ENCODE measurements at regions not wholly inside any gene's neighbourhood (a gene's known extent, or its start where the extent isn't known, plus 50 kb on each side); places are given as distances from the start of the nearest gene placed in this dataset.

- no peak overlapping the region for H3K9ac ChIP-seq (ENCODE audit: low read length in 2 of 2)
- H3K27ac ChIP-seq (ENCODE audit: low read length) = no peak overlapping the region
- H3K4me1 ChIP-seq (ENCODE audit: control insufficient read depth, insufficient read depth, low read length) = no peaks in the 10 kb centered on the region
- H3K4me3 ChIP-seq (ENCODE audit: low read length in 2 of 2) = no peak overlapping the region
- H3K27me3 ChIP-seq (ENCODE audit: control insufficient read depth in 1 of 2, insufficient read depth in 2 of 2, low read length in 2 of 2) = no peaks in the 10 kb centered on the region
- H3K9me3 ChIP-seq (ENCODE audit: control insufficient read depth in 2 of 2, low read length in 2 of 2) = no peaks in the 10 kb centered on the region
- no peaks in the 10 kb centered on the region for H3K36me3 ChIP-seq (ENCODE audit: control insufficient read depth in 2 of 2, insufficient read depth in 2 of 2, low read length in 2 of 2)
Measured at GRCh38 chr2:8484502-8485283, 197.2 kb upstream of the ID2 start.

DNA sequence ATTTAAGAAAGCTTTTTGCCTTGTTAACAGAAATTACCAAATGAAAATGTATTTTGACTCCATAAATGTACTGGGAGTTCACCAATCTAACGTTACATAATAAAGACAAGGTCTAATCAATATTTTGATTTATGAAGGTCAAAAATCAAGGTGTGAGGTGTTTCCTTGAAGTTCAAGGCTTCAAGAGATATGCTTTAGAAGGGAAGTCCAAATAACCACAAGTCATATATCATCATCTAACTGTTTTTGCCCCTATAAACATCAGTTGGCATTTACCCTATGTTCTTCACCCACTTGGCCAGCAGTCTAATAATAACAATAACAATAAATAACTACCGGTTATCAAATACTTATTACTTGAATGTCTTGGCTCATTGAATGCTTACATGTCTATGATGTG is 196.1 kb upstream of the ID2 start:
- H3K4me1 ChIP-seq (ENCODE audit: control insufficient read depth, insufficient read depth, low read length) = no peaks in the 10 kb centered on the region
- H3K9ac ChIP-seq (ENCODE audit: low read length in 2 of 2) = no peak overlapping the region
- no peak overlapping the region for H3K27ac ChIP-seq (ENCODE audit: low read length)
- no peaks in the 10 kb centered on the region for H3K36me3 ChIP-seq (ENCODE audit: control insufficient read depth in 2 of 2, insufficient read depth in 2 of 2, low read length in 2 of 2)
- no peak overlapping the region for H3K4me3 ChIP-seq (ENCODE audit: low read length in 2 of 2)
- no peaks in the 10 kb centered on the region for H3K27me3 ChIP-seq (ENCODE audit: control insufficient read depth in 1 of 2, insufficient read depth in 2 of 2, low read length in 2 of 2)
- no peaks in the 10 kb centered on the region for H3K9me3 ChIP-seq (ENCODE audit: control insufficient read depth in 2 of 2, low read length in 2 of 2)

DNA sequence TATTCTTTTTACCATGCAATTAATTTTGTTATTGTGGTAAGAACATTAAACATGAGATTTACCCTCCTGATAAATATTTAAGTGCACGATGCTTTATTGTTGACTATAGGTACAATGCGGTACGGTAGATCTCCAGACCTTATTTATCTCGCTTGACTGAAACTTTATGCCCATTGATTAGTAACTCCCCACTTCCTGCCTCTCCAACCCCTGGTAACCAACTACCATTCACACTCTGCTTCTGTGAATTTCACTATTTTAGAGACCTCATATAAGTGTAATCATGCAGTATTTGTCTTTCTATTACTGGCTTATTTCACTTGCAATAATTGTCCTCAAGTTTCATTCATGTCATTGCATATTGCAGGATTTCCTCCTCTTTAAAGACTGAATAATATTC is 195.7 kb upstream of the ID2 start:
- no peak overlapping the region for H3K9ac ChIP-seq (ENCODE audit: low read length in 2 of 2)
- H3K4me1 ChIP-seq (ENCODE audit: control insufficient read depth, insufficient read depth, low read length) = no peaks in the 10 kb centered on the region
- H3K27me3 ChIP-seq (ENCODE audit: control insufficient read depth in 1 of 2, insufficient read depth in 2 of 2, low read length in 2 of 2) = no peaks in the 10 kb centered on the region
- H3K9me3 ChIP-seq (ENCODE audit: control insufficient read depth in 2 of 2, low read length in 2 of 2) = no peaks in the 10 kb centered on the region
- no peak overlapping the region for H3K4me3 ChIP-seq (ENCODE audit: low read length in 2 of 2)
- no peaks in the 10 kb centered on the region for H3K36me3 ChIP-seq (ENCODE audit: control insufficient read depth in 2 of 2, insufficient read depth in 2 of 2, low read length in 2 of 2)
- H3K27ac ChIP-seq (ENCODE audit: low read length) = no peak overlapping the region

DNA sequence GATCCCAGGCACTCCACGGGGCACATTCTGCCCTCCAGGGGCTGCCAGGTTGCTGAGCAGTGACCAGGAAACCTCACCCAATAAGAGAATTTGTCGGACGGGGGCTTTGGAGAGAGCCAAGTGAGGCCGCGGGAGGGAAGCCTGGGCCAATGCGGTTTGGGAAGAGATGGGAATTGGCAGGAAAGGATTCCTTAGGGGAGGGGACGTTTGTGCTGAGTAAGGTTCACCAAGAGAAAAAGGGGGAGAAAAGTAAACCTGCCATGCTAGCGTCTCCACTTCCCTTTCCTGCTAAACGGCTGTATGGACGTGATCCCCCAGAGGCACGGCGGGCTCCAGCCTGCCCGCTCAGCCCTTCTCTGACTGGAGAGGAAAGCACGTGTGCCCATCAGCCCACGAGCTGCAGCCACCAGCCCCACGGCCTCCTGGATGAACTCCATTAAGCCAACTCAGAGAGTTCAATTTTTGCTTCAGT is 194.4 kb upstream of the ID2 start:
- H3K36me3 ChIP-seq (ENCODE audit: control insufficient read depth in 2 of 2, insufficient read depth in 2 of 2, low read length in 2 of 2) = no peaks in the 10 kb centered on the region
- H3K27ac ChIP-seq (ENCODE audit: low read length) = no peak overlapping the region
- H3K27me3 ChIP-seq (ENCODE audit: control insufficient read depth in 1 of 2, insufficient read depth in 2 of 2, low read length in 2 of 2) = no peaks in the 10 kb centered on the region
- H3K4me3 ChIP-seq (ENCODE audit: low read length in 2 of 2) = no peak overlapping the region
- peaks cover 3% of the 10 kb centered on the region for H3K4me1 ChIP-seq (ENCODE audit: control insufficient read depth, insufficient read depth, low read length)
- no peak overlapping the region for H3K9ac ChIP-seq (ENCODE audit: low read length in 2 of 2)
- no peaks in the 10 kb centered on the region for H3K9me3 ChIP-seq (ENCODE audit: control insufficient read depth in 2 of 2, low read length in 2 of 2)

DNA sequence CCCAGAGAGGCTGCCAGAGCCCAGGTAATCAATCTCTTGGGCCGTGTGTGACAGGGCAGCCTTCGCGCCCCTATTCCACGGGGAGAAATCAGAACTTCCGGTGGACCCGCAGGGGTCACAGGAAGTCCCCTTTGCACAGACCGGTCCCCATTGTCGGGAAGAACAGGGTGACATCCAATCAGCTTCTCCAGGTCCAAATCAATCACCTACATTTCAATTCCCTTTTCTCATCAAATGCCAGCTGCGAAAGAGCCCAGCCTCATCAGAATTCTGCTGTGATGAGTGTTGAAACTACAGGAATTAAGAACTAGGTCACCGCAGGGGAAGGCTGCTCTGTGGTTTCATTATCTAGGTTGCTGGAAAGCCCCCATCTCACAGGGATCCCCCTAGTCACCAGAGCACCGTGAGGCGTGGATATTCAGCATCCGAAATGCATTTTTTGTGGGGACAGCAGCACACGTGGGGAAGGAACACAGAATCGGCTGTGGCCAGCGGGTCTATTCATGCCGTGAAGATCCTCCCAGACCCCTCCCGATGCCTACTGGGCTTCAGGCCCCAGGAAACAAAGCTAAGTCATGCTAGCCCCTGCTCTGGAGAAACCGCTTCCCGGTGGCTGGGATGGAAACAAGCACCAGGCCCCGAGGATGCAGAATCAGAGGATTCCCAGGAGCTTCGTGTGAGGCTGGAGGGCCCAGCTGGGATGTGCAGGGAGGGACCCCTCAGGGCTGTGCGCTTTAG is 193.7 kb upstream of the ID2 start:
- Histone ChIP-seq H3K4me1 (ENCODE audit: control insufficient read depth, insufficient read depth, low read length) (peaks cover 3% of the 10 kb centered on the region), H3K36me3 (ENCODE audit: control insufficient read depth in 2 of 2, insufficient read depth in 2 of 2, low read length in 2 of 2) (no peaks in the 10 kb centered on the region), H3K9ac (ENCODE audit: low read length in 2 of 2) (no peak overlapping the region), H3K27me3 (ENCODE audit: control insufficient read depth in 1 of 2, insufficient read depth in 2 of 2, low read length in 2 of 2) (no peaks in the 10 kb centered on the region), H3K27ac (ENCODE audit: low read length) (no peak overlapping the region), H3K4me3 (ENCODE audit: low read length in 2 of 2) (no peak overlapping the region), H3K9me3 (ENCODE audit: control insufficient read depth in 2 of 2, low read length in 2 of 2) (no peaks in the 10 kb centered on the region)

- Histone ChIP-seq H3K4me1 (ENCODE audit: control insufficient read depth, insufficient read depth, low read length) (peaks cover 3% of the 10 kb centered on the region), H3K27me3 (ENCODE audit: control insufficient read depth in 1 of 2, insufficient read depth in 2 of 2, low read length in 2 of 2) (no peaks in the 10 kb centered on the region), H3K9me3 (ENCODE audit: control insufficient read depth in 2 of 2, low read length in 2 of 2) (no peaks in the 10 kb centered on the region), H3K36me3 (ENCODE audit: control insufficient read depth in 2 of 2, insufficient read depth in 2 of 2, low read length in 2 of 2) (no peaks in the 10 kb centered on the region), H3K9ac (ENCODE audit: low read length in 2 of 2) (no peak overlapping the region), H3K27ac (ENCODE audit: low read length) (no peak overlapping the region), H3K4me3 (ENCODE audit: low read length in 2 of 2) (no peak overlapping the region)
Measured at GRCh38 chr2:8489221-8489620, 192.6 kb upstream of the ID2 start.

- H3K4me1 ChIP-seq (ENCODE audit: control insufficient read depth, insufficient read depth, low read length) = peaks cover 3% of the 10 kb centered on the region
- H3K27ac ChIP-seq (ENCODE audit: low read length) = no peak overlapping the region
- H3K36me3 ChIP-seq (ENCODE audit: control insufficient read depth in 2 of 2, insufficient read depth in 2 of 2, low read length in 2 of 2) = no peaks in the 10 kb centered on the region
- H3K27me3 ChIP-seq (ENCODE audit: control insufficient read depth in 1 of 2, insufficient read depth in 2 of 2, low read length in 2 of 2) = no peaks in the 10 kb centered on the region
- no peaks in the 10 kb centered on the region for H3K9me3 ChIP-seq (ENCODE audit: control insufficient read depth in 2 of 2, low read length in 2 of 2)
- no peak overlapping the region for H3K9ac ChIP-seq (ENCODE audit: low read length in 2 of 2)
- H3K4me3 ChIP-seq (ENCODE audit: low read length in 2 of 2) = no peak overlapping the region
Measured at GRCh38 chr2:8489751-8490150, 192.1 kb upstream of the ID2 start.

DNA sequence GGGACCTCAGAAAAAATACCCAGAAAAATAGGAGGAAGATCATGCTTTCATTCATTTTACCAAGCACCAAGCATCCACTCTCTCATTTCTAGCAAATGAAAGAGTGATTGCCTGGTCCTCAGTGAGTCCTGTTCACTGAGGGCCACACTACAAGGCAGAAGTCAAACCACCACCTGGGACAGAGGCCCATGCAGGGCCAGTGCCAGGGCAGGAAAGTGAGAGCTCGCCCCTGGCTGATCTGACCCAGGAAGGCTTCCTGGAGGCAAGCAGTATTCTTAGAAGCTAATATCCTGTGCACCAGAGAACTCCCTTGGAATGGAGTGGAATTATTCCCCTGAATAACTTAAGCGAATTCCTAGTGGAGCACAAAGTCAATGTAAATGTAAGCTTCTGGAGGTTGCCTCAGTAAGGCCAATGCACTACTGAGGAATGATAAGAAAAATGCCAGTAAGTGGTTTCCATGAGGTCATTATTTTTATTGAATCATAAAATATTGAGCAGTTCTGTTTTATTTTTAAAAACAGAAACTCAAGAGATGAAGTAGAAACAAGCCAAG is 191.6 kb upstream of the ID2 start:
- Histone ChIP-seq H3K4me1 (ENCODE audit: control insufficient read depth, insufficient read depth, low read length) (peaks cover 3% of the 10 kb centered on the region), H3K27ac (ENCODE audit: low read length) (no peak overlapping the region), H3K27me3 (ENCODE audit: control insufficient read depth in 1 of 2, insufficient read depth in 2 of 2, low read length in 2 of 2) (no peaks in the 10 kb centered on the region), H3K36me3 (ENCODE audit: control insufficient read depth in 2 of 2, insufficient read depth in 2 of 2, low read length in 2 of 2) (no peaks in the 10 kb centered on the region), H3K9me3 (ENCODE audit: control insufficient read depth in 2 of 2, low read length in 2 of 2) (no peaks in the 10 kb centered on the region), H3K4me3 (ENCODE audit: low read length in 2 of 2) (no peak overlapping the region), H3K9ac (ENCODE audit: low read length in 2 of 2) (no peak overlapping the region)

DNA sequence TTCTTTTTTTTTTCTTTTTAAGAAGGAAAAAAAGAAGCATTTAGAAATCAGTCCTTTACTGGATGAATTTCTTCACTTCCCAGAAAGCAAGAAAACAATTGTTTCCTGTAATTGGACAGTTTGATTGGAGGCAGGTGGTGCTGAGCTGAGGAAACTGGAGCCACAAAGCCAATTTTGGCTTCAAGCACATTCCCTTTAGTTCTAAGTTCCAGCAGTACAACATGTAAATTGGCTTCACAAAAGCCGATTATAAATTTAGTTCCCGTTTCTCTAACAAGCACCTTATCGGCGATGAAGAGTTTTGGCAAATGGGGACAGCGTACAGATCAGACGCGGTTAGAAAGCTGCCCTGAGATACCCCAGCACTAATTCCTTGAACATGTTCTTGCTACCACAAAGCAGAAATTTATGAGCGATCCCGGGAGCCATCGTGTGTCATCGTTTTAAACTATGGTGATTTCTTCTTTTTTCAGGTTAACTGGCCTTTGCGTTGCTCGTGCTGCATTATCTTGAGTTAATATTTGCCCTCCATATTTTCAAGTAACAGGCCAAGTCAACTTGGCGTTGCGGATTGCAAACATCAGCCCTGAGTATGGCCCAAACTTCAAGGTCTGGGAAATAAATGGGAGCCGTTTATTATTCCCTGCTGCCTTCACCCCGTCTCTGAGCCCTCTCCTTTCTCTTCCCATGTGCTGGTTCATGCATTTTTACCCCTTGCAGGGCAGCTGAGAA is 190.4 kb upstream of the ID2 start:
- no peaks in the 10 kb centered on the region for H3K27me3 ChIP-seq (ENCODE audit: control insufficient read depth in 1 of 2, insufficient read depth in 2 of 2, low read length in 2 of 2)
- H3K4me3 ChIP-seq (ENCODE audit: low read length in 2 of 2) = no peak overlapping the region
- H3K27ac ChIP-seq (ENCODE audit: low read length) = no peak overlapping the region
- H3K9ac ChIP-seq (ENCODE audit: low read length in 2 of 2) = no peak overlapping the region
- H3K36me3 ChIP-seq (ENCODE audit: control insufficient read depth in 2 of 2, insufficient read depth in 2 of 2, low read length in 2 of 2) = no peaks in the 10 kb centered on the region
- peaks cover 3% of the 10 kb centered on the region for H3K4me1 ChIP-seq (ENCODE audit: control insufficient read depth, insufficient read depth, low read length)
- no peaks in the 10 kb centered on the region for H3K9me3 ChIP-seq (ENCODE audit: control insufficient read depth in 2 of 2, low read length in 2 of 2)

DNA sequence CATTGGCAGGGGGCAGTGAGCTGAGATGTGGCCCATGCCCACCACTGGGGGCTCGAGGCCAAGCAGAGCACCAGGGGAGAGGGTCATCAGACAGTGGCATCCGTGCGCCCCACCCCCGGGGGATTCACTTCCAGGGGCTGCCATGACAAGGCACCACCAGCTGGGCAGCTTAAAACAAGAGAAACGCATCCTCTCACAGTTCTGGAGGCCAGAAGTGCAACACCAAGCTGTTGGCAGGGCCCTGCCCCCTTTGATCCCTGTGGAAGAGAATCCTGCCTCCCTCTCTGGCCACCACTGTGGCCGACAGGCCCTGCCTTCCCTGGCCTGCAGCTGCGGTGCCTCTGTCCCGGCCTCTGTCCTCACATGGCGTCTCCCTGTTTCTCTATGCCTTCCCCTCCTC is 187.7 kb upstream of the ID2 start:
- no peaks in the 10 kb centered on the region for H3K9me3 ChIP-seq (ENCODE audit: control insufficient read depth in 2 of 2, low read length in 2 of 2)
- H3K4me1 ChIP-seq (ENCODE audit: control insufficient read depth, insufficient read depth, low read length) = peaks cover 3% of the 10 kb centered on the region
- H3K4me3 ChIP-seq (ENCODE audit: low read length in 2 of 2) = no peak overlapping the region
- H3K27ac ChIP-seq (ENCODE audit: low read length) = no peak overlapping the region
- H3K9ac ChIP-seq (ENCODE audit: low read length in 2 of 2) = no peak overlapping the region
- no peaks in the 10 kb centered on the region for H3K27me3 ChIP-seq (ENCODE audit: control insufficient read depth in 1 of 2, insufficient read depth in 2 of 2, low read length in 2 of 2)
- no peaks in the 10 kb centered on the region for H3K36me3 ChIP-seq (ENCODE audit: control insufficient read depth in 2 of 2, insufficient read depth in 2 of 2, low read length in 2 of 2)

All from stomach smooth muscle (tissue), 2 donors.